GM10266 (cell line): ENCODE measurements at regions not wholly inside any gene's neighbourhood (a gene's known extent, or its start where the extent isn't known, plus 50 kb on each side); places are given as distances from the start of the nearest gene placed in this dataset.

ENCODE experiments used
- DNase-seq: peaks from one replicate; pipeline ENCODE4 v3.0.0; 2012; ENCODE audit errors: extremely low spot score
- TF ChIP-seq, protein P1 (sequence below): IDR thresholded peaks from 2 replicates; pipeline ENCODE4 v1.5.1; 2012; ENCODE audit warnings: mild to moderate bottlenecking, low read depth; ENCODE audit not compliant: control insufficient read depth, insufficient read depth; ENCODE audit errors: missing control alignments

GRCh38 chr21:15379776-15380175 lies 315.0 kb upstream of the NRIP1 start:
- no peak for DNase-seq
- TF ChIP-seq, protein P1, sequence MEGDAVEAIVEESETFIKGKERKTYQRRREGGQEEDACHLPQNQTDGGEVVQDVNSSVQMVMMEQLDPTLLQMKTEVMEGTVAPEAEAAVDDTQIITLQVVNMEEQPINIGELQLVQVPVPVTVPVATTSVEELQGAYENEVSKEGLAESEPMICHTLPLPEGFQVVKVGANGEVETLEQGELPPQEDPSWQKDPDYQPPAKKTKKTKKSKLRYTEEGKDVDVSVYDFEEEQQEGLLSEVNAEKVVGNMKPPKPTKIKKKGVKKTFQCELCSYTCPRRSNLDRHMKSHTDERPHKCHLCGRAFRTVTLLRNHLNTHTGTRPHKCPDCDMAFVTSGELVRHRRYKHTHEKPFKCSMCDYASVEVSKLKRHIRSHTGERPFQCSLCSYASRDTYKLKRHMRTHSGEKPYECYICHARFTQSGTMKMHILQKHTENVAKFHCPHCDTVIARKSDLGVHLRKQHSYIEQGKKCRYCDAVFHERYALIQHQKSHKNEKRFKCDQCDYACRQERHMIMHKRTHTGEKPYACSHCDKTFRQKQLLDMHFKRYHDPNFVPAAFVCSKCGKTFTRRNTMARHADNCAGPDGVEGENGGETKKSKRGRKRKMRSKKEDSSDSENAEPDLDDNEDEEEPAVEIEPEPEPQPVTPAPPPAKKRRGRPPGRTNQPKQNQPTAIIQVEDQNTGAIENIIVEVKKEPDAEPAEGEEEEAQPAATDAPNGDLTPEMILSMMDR = no peak

- no peak for DNase-seq
- TF ChIP-seq, protein P1 = no peak
These were observed 318.8 kb upstream of the NRIP1 start for GRCh38 chr21:15383588-15383987.

DNA sequence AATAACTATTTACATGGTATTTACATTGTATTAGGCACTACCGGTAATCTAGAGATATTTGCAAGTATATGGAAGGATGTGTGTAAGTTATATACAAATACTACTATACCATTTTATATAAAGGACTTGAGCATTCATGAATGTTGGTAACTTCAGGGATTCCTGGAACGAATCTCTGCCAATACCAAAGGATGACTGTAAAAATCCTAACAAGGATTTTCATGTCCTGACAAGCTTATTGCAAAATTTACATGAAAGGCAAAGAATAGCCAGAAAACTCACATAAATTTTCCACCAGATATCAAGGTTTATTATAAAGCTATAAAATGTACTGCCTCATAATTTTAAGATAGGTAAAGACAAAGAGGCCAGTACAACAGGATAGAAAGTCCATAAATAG lies 325.2 kb upstream of the NRIP1 start:
- TF ChIP-seq, protein P1 = no peak

DNA sequence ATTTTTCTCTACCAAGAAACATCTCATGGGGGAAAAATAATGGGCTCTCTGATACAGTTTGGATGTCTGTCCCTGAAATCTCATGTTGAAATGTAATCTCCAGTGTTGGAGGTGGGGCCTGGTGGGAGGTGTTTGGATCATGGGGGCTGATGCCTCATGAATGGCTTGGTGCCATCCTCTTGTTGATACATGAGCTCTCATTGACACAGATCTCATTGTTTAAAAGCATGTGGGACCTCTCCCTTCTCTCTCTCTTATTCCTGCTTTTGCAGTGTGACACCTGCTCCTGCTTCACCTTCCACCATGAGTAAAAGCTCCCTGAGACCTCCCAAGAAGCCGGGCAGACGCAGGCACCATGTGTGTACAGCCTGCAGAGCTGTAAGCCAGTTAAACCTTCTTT lies 332.5 kb upstream of the NRIP1 start:
- DNase-seq = no peak
- TF ChIP-seq, protein P1 = no peak

More for the DNA sequence above, 325.2 kb upstream of the NRIP1 start:
- DNase-seq = no peak

DNA sequence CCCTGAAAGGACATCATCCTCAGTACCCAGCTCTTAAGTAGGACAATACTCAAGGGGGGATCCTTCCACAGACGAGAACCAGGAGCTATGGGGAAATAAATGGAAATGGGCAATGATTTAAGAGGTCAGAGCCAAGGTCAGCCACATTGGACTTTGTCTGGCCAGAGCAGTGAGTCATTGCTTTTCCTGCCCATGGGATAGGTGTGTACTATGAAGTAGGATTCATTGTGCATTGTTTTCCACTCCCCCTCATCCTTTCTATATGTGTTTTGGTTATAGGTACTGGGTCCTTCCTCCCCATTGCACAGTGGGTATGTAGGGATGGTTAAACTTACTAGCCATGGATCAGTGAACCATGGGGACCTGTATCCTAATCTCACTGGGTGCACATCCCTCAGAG lies 328.9 kb upstream of the USP25 start:
- TF ChIP-seq, protein P1 = no peak
- no peak for DNase-seq

- TF ChIP-seq, protein P1 = no peak
- no peak for DNase-seq
These were observed 328.5 kb upstream of the USP25 start for GRCh38 chr21:15401331-15401730.

DNA sequence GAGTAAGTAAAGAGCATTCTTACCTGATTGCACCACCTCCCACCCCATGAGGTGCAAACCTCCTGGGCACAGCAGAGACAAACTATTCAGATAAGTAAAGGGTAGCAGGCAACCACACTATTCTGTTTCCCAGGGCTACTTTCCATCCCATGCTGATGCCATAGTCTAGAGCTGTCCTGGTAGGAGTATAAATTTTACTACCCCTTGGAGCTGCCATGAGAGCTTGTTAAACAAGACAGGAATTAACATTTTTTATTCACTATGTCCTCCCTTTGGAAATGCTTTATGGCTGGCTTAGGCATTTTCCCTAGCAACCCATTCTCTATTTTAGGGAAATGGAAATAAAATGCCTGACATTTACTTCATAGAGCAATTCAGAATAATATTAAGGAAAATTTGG lies 324.6 kb upstream of the USP25 start:
- no peak for DNase-seq
- TF ChIP-seq, protein P1 = no peak
